ENCODE measurements at regions not wholly inside any gene's neighbourhood (a gene's known extent, or its start where the extent isn't known, plus 50 kb on each side); places are given as distances from the start of the nearest gene placed in this dataset.

DNA sequence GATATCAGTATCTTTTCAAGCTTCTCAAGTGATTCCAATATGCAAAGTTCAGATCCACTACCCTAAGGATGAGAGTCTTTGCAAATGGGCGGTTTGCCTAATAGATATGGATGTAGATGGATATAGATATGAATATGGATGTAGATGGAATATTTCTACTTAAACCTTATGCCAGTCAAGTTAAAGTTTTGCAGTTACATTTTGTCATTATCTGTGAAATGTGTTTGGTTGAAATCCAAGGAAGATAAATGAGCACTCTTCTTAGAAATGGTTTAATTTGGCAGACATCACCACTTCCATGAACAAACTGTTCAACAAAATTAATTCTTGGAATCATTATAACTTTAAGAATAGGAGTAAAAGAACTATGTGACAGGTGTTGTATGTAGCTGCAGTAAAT lies 1066.6 kb downstream of the PCDH18 start:
- H4K91ac ChIP-seq (ENCODE audit: low read length): no peak overlapping the region
- no peak overlapping the region for H3K14ac ChIP-seq (ENCODE audit: low read length in 2 of 2)
- H4K8ac ChIP-seq (ENCODE audit: low read length): no peak overlapping the region
- H2BK12ac ChIP-seq (ENCODE audit: low read length in 2 of 2): no peak overlapping the region
- H2BK5ac ChIP-seq (ENCODE audit: low read depth, low read length, poor library complexity, severe bottlenecking): no peak overlapping the region
- no peak overlapping the region for H3K9ac ChIP-seq (ENCODE audit: low read length)
- H3K79me1 ChIP-seq (replicated peaks; ENCODE audit: low read length, poor library complexity, severe bottlenecking): no peaks in the 10 kb centered on the region
- H2AFZ ChIP-seq (ENCODE audit: low read depth, low read length): no peak overlapping the region
- no peak overlapping the region for H3K23ac ChIP-seq (ENCODE audit: low read length in 2 of 2)
- no peak overlapping the region for H2BK120ac ChIP-seq (ENCODE audit: low read depth, low read length)
- H2BK15ac ChIP-seq (ENCODE audit: low read depth, poor library complexity, severe bottlenecking): no peak overlapping the region
- 100% methylated on average over 1 of the region's 1 CpG for WGBS
- H3K9me3 ChIP-seq (ENCODE audit: control insufficient read depth, low read length): peaks cover 13% of the 10 kb centered on the region
- H3K4me1 ChIP-seq (ENCODE audit: control insufficient read depth, insufficient read depth, low read depth, low read length): no peaks in the 10 kb centered on the region
- H3K4me3 ChIP-seq (ENCODE audit: insufficient read depth in 1 of 2, low read depth in 1 of 2, low read length in 2 of 2): no peak overlapping the region
- H3K18ac ChIP-seq (ENCODE audit: low read depth in 1 of 2, low read length in 2 of 2): no peak overlapping the region
- DNase-seq: no peak
- no peak overlapping the region for H3K27ac ChIP-seq (ENCODE audit: low read length, poor library complexity, severe bottlenecking)
- no peak overlapping the region for H3K4ac ChIP-seq (ENCODE audit: low read depth in 1 of 2, low read length in 2 of 2)
- no peak overlapping the region for H3K4me2 ChIP-seq (ENCODE audit: low read length, poor library complexity, severe bottlenecking)
- H3K36me3 ChIP-seq (ENCODE audit: control insufficient read depth in 1 of 2, insufficient read depth in 2 of 2, low read depth in 1 of 2, low read length in 2 of 2): no peaks in the 10 kb centered on the region
- no peaks in the 10 kb centered on the region for H3K27me3 ChIP-seq (ENCODE audit: control insufficient read depth in 1 of 2, insufficient read depth in 1 of 2, low read length in 2 of 2)
- H2AK5ac ChIP-seq (ENCODE audit: low read length, severe bottlenecking): no peak overlapping the region

DNA sequence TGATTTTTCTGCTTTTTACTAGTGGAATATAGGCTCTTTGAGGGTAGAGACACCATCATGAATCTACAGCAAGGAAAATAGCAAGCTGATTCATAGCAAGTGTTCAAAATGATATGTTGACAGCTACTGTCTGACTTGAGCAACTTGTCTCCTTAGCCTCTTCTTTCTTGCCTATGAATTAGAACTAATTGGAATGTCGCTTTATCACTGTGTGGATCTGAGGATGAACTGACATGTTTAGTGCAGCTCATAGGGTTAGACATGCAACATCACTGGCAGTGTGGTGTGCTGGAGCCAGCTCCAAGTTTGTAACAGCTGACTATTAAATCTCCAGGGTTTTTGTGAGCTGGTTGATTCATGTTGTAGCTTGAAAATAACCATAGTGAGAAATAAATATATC lies 1068.4 kb downstream of the PCDH18 start:
- Histone ChIP-seq H3K4ac (ENCODE audit: low read depth in 1 of 2, low read length in 2 of 2) (no peak overlapping the region), H3K9ac (ENCODE audit: low read length) (no peak overlapping the region), H3K9me3 (ENCODE audit: control insufficient read depth, low read length) (peaks cover 10% of the 10 kb centered on the region), H3K79me1 (replicated peaks; ENCODE audit: low read length, poor library complexity, severe bottlenecking) (no peaks in the 10 kb centered on the region), H3K4me3 (ENCODE audit: insufficient read depth in 1 of 2, low read depth in 1 of 2, low read length in 2 of 2) (no peak overlapping the region), H3K4me2 (ENCODE audit: low read length, poor library complexity, severe bottlenecking) (no peak overlapping the region), H4K8ac (ENCODE audit: low read length) (no peak overlapping the region), H3K36me3 (ENCODE audit: control insufficient read depth in 1 of 2, insufficient read depth in 2 of 2, low read depth in 1 of 2, low read length in 2 of 2) (no peaks in the 10 kb centered on the region), H2BK15ac (ENCODE audit: low read depth, poor library complexity, severe bottlenecking) (no peak overlapping the region), H4K91ac (ENCODE audit: low read length) (no peak overlapping the region), H3K14ac (ENCODE audit: low read length in 2 of 2) (no peak overlapping the region), H2BK12ac (ENCODE audit: low read length in 2 of 2) (no peak overlapping the region), H3K23ac (ENCODE audit: low read length in 2 of 2) (no peak overlapping the region), H2AFZ (ENCODE audit: low read depth, low read length) (no peak overlapping the region), H3K27me3 (ENCODE audit: control insufficient read depth in 1 of 2, insufficient read depth in 1 of 2, low read length in 2 of 2) (no peaks in the 10 kb centered on the region), H2BK5ac (ENCODE audit: low read depth, low read length, poor library complexity, severe bottlenecking) (no peak overlapping the region), H2AK5ac (ENCODE audit: low read length, severe bottlenecking) (no peak overlapping the region), H3K27ac (ENCODE audit: low read length, poor library complexity, severe bottlenecking) (no peak overlapping the region), H3K18ac (ENCODE audit: low read depth in 1 of 2, low read length in 2 of 2) (no peak overlapping the region), H2BK120ac (ENCODE audit: low read depth, low read length) (no peak overlapping the region), H3K4me1 (ENCODE audit: control insufficient read depth, insufficient read depth, low read depth, low read length) (no peaks in the 10 kb centered on the region)
- 89% methylated on average over 1 of the region's 1 CpG for WGBS
- no peak for DNase-seq

DNA sequence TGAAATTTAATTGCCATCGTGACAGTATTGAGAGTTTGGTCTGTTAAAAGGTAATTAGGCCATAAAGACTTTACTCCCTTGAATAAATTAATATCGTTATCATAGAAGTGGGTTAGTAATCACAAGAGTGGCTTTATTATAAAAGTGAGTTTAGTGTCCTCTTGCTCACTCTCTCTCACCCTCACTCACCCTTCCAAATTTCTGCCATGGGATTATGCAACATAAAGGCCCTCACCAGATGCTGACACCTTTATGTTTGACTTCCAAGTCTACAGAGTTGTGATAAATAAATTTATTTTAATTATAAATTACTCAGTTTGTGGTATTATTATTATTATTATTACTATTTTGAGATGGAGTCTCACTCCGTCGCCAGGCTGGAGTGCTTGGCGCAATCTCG lies 1070.8 kb downstream of the PCDH18 start:
- no peaks in the 10 kb centered on the region for H3K9me3 ChIP-seq (ENCODE audit: control insufficient read depth, low read length)
- H3K23ac ChIP-seq (ENCODE audit: low read length in 2 of 2): no peak overlapping the region
- H3K27me3 ChIP-seq (ENCODE audit: control insufficient read depth in 1 of 2, insufficient read depth in 1 of 2, low read length in 2 of 2): no peaks in the 10 kb centered on the region
- H3K4me1 ChIP-seq (ENCODE audit: control insufficient read depth, insufficient read depth, low read depth, low read length): no peaks in the 10 kb centered on the region
- no peak overlapping the region for H2BK12ac ChIP-seq (ENCODE audit: low read length in 2 of 2)
- H3K27ac ChIP-seq (ENCODE audit: low read length, poor library complexity, severe bottlenecking): no peak overlapping the region
- H3K4ac ChIP-seq (ENCODE audit: low read depth in 1 of 2, low read length in 2 of 2): no peak overlapping the region
- no peak overlapping the region for H2AK5ac ChIP-seq (ENCODE audit: low read length, severe bottlenecking)
- no peak overlapping the region for H4K91ac ChIP-seq (ENCODE audit: low read length)
- no peak overlapping the region for H3K4me3 ChIP-seq (ENCODE audit: insufficient read depth in 1 of 2, low read depth in 1 of 2, low read length in 2 of 2)
- no peaks in the 10 kb centered on the region for H3K36me3 ChIP-seq (ENCODE audit: control insufficient read depth in 1 of 2, insufficient read depth in 2 of 2, low read depth in 1 of 2, low read length in 2 of 2)
- 97% methylated on average over 4 of the region's 6 CpGs for WGBS
- no peak overlapping the region for H3K14ac ChIP-seq (ENCODE audit: low read length in 2 of 2)
- H2AFZ ChIP-seq (ENCODE audit: low read depth, low read length): no peak overlapping the region
- no peak overlapping the region for H2BK5ac ChIP-seq (ENCODE audit: low read depth, low read length, poor library complexity, severe bottlenecking)
- H2BK15ac ChIP-seq (ENCODE audit: low read depth, poor library complexity, severe bottlenecking): no peak overlapping the region
- H2BK120ac ChIP-seq (ENCODE audit: low read depth, low read length): no peak overlapping the region
- no peak overlapping the region for H4K8ac ChIP-seq (ENCODE audit: low read length)
- no peak for DNase-seq
- no peak overlapping the region for H3K18ac ChIP-seq (ENCODE audit: low read depth in 1 of 2, low read length in 2 of 2)
- H3K79me1 ChIP-seq (replicated peaks; ENCODE audit: low read length, poor library complexity, severe bottlenecking): no peaks in the 10 kb centered on the region
- H3K4me2 ChIP-seq (ENCODE audit: low read length, poor library complexity, severe bottlenecking): no peak overlapping the region
- no peak overlapping the region for H3K9ac ChIP-seq (ENCODE audit: low read length)

DNA sequence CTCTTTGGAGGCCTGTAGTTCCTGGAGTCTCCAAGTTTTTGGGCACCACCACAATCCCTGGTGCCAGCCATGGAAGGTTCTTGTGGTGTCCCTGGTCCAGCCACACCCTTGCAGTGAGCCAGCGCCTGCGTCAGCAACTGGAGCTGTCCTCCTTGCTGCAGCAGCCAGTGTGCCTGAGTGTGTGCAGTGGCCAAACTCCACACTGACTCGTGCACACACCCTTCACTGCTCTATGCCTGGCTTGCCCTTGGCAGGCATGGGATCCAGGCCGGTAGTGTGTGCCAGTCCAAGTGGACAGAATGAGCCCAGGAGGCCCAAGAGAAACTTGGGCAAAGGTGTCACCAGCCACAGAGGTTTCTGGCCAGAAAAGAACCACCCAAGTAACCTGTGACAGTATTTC lies 1074.0 kb downstream of the PCDH18 start:
- DNase-seq: no peak
- Histone ChIP-seq H4K8ac (ENCODE audit: low read length) (no peak overlapping the region), H2AFZ (ENCODE audit: low read depth, low read length) (no peak overlapping the region), H2BK5ac (ENCODE audit: low read depth, low read length, poor library complexity, severe bottlenecking) (no peak overlapping the region), H3K9ac (ENCODE audit: low read length) (no peak overlapping the region), H3K27me3 (ENCODE audit: control insufficient read depth in 1 of 2, insufficient read depth in 1 of 2, low read length in 2 of 2) (no peaks in the 10 kb centered on the region), H3K36me3 (ENCODE audit: control insufficient read depth in 1 of 2, insufficient read depth in 2 of 2, low read depth in 1 of 2, low read length in 2 of 2) (no peaks in the 10 kb centered on the region), H3K4me1 (ENCODE audit: control insufficient read depth, insufficient read depth, low read depth, low read length) (no peaks in the 10 kb centered on the region), H3K4ac (ENCODE audit: low read depth in 1 of 2, low read length in 2 of 2) (no peak overlapping the region), H3K79me1 (replicated peaks; ENCODE audit: low read length, poor library complexity, severe bottlenecking) (no peaks in the 10 kb centered on the region), H4K91ac (ENCODE audit: low read length) (peak overlapping the region; percentile 61), H3K9me3 (ENCODE audit: control insufficient read depth, low read length) (peaks cover 7% of the 10 kb centered on the region), H2BK15ac (ENCODE audit: low read depth, poor library complexity, severe bottlenecking) (no peak overlapping the region), H3K27ac (ENCODE audit: low read length, poor library complexity, severe bottlenecking) (no peak overlapping the region), H2BK12ac (ENCODE audit: low read length in 2 of 2) (no peak overlapping the region), H3K18ac (ENCODE audit: low read depth in 1 of 2, low read length in 2 of 2) (no peak overlapping the region), H2AK5ac (ENCODE audit: low read length, severe bottlenecking) (no peak overlapping the region), H3K23ac (ENCODE audit: low read length in 2 of 2) (no peak overlapping the region), H3K4me2 (ENCODE audit: low read length, poor library complexity, severe bottlenecking) (no peak overlapping the region), H3K4me3 (ENCODE audit: insufficient read depth in 1 of 2, low read depth in 1 of 2, low read length in 2 of 2) (no peak overlapping the region), H2BK120ac (ENCODE audit: low read depth, low read length) (no peak overlapping the region), H3K14ac (ENCODE audit: low read length in 2 of 2) (peak overlapping the region in 1 of 2 experiments; percentile 46)
- 91% methylated on average over 4 of the region's 4 CpGs for WGBS
